Astrocyte of the cerebellum (primary cell): ENCODE measurements at regions not wholly inside any gene's neighbourhood (a gene's known extent, or its start where the extent isn't known, plus 50 kb on each side); places are given as distances from the start of the nearest gene placed in this dataset.
A peak's percentile ranks its signal among the peaks of the same experiment; 100 is the strongest.

Experiments
- DNase-seq: peaks from one replicate; pipeline ENCODE4 v3.0.0-alpha.2; 2011; ENCODE audit warnings: low read depth
- H3K4me3 ChIP-seq: 2 replicates; pipeline ENCODE4 v1.5.1; 2011; ENCODE audit warnings: mild to moderate bottlenecking, low read depth, low read length, moderate library complexity
- in situ Hi-C: cut with HindIII; loops from 2 replicates; pipeline ENCODE4 v1.10.0; 2017; ENCODE audit warnings: low sequenced_read_pairs
- TF ChIP-seq, protein P1 (sequence below): IDR thresholded peaks from 2 replicates; pipeline ENCODE4 v1.5.1; 2012; ENCODE audit warnings: low read length, low read depth, moderate library complexity, mild to moderate bottlenecking; ENCODE audit errors: missing control alignments

DNA sequence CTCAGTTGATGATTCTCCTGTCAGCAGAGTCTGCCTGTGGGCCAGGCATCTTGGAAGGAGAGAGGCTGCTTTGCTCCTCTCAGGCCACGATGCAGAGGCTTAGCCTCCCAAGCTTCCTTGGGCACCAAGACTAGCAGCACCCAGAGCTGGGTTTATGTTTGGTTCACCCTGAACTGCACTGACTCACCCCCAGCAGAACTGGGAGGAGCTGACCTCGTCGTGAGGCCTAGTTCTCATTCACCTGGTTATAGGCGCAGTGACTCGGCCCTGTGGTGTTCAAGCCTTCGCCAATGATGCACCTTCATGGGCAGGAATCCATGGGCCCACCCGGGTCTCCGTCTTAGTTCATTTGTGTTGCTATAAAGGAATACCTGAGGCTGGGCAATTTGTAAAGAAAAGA, 122.0 kb upstream of the ZNF438 start:
- in situ Hi-C loops, result no loop called here
- TF ChIP-seq, protein P1, sequence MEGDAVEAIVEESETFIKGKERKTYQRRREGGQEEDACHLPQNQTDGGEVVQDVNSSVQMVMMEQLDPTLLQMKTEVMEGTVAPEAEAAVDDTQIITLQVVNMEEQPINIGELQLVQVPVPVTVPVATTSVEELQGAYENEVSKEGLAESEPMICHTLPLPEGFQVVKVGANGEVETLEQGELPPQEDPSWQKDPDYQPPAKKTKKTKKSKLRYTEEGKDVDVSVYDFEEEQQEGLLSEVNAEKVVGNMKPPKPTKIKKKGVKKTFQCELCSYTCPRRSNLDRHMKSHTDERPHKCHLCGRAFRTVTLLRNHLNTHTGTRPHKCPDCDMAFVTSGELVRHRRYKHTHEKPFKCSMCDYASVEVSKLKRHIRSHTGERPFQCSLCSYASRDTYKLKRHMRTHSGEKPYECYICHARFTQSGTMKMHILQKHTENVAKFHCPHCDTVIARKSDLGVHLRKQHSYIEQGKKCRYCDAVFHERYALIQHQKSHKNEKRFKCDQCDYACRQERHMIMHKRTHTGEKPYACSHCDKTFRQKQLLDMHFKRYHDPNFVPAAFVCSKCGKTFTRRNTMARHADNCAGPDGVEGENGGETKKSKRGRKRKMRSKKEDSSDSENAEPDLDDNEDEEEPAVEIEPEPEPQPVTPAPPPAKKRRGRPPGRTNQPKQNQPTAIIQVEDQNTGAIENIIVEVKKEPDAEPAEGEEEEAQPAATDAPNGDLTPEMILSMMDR, result no peak
- no peak for DNase-seq
- no peak overlapping the region for H3K4me3 ChIP-seq

DNA sequence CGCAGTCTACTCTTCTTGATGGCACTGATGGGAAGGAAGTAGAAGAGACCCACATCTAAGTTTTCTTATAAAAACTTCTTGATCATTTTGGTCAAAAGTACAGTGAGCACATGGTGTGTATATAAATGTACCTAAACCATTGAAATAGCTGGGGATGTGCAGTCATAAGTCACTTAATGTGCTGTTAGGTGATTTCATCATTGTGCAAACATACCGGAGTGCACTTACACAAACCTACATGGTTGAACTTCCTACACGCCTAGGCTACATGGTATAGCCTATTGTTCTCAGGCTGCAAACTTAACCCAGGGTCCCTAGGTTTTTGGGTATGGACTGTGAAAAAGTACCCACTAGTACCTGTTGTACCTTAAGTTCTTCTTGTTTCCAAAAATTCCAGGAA, 123.3 kb upstream of the ZNF438 start:
- TF ChIP-seq, protein P1, result no peak
- in situ Hi-C loops, result no loop called here

DNA sequence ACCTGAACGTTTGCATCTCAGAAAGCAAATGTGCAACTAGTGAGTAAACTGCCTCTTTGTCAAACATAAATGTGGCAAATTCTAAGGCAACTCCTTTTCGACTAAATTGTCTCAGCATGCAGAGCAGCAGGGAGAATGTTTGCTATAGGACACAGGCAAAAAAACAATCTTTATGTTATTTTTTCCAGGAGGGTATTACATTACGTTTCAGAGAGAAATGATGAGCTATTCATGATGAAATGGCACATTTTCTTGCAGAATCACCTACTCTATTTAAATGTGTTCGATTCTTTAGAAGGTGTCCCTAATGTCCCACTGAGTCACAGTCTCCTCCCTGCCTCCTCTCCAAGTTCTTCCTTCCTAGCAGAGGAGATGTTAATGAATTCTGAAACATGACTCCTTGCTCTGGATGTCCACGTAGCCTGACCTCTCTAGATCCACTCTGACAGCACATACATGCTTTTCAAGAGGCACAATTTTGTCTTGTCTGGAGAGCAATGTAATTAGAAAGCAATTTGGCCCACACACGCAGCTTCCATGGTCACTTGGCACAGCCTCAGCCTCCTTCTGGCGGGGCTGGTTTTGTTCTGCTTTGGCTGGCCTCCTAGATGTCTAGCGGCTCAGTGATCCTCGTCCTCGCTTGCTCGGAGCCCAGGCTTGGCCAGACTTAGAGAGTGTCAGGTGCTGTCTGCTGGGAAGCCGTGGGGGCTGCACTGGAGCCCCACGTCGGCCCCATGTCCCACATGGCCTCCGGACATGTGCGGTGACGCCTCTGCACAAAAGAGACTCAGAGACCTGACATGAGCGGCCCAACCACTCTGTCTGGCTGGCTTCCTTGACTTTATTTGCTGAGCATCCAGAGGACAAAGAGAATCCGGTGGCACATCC, 125.7 kb upstream of the ZNF438 start:
- no peak overlapping the region for H3K4me3 ChIP-seq

More for the DNA sequence above, 123.3 kb upstream of the ZNF438 start:
- no peak for DNase-seq
- H3K4me3 ChIP-seq, result no peak overlapping the region

DNA sequence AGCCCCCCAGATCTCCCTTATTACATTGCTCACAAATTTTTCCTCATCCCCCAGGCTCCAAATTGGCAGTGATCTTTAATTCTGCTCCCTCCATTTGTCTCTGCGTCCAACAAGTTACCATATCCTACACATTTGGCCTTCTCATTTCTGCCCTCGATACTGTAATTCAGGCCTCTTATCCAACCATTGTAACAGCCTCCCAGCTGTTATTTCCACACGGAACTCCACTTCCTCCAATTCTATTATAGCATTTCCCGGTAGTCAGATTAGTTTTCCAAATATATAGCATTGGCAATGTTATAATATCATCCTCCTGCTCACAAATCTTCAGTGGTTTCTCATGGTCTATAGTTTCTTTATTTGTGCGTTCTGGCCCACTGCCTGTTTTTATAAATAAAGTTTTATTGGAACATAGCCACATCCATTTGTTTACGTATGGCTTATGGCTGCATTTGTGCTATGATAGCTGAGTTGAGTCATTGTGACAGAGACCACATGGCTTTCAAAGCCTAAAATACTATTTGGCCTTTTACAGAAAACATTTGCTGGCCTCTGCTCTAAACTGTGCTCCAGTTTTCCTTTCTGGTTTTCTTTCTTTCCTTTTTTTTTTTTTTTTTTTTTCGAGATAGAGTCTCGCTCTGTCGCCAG, 126.5 kb upstream of the ZNF438 start:
- H3K4me3 ChIP-seq, result no peak overlapping the region
- no peak for DNase-seq
- TF ChIP-seq, protein P1, result no peak
- in situ Hi-C loops, result no loop called here

More for the DNA sequence above, 125.7 kb upstream of the ZNF438 start:
- TF ChIP-seq, protein P1, result no peak
- peak; percentile 72 for DNase-seq
- in situ Hi-C loops, result no loop called here

DNA sequence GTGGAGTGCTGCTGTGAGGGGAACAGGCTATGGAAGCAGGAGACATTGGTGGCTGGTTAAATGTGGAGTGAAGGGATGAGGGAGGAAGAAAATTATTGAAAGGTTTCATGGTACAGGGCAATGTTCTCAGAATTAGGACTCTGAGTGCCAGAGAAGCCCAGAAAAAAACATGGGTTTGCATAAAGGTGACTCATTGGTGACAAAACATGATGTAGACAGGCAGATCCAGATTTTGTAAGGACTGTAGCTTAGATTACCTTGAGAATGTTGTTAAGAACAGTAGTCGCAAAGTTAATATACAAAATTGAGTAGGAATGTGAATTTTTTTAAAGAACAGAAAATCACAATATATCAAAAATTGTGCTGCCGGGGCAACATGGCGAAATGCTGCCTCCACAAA, 134.9 kb upstream of the ZNF438 start:
- H3K4me3 ChIP-seq, result no peak overlapping the region
- in situ Hi-C loops, result no loop called here
- no peak for DNase-seq
- TF ChIP-seq, protein P1, result no peak

DNA sequence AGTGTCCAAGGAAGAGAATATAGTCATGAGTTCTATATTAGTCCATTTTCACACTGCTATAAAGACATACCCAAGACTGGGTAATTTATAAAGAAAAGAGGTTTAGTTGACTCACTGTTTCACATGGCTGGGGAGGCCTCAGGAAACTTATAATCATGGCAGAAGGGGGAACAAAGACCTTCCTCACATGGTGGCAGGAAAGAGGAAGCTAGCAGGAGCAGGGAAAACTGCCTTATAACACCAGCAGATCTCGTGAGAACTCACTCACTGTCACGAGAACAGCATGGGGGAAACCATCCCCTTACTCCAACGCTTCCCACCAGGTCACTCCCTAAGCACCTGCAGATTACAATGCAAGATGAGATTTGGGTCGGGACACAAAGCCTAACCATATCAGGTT, 139.0 kb upstream of the ZNF438 start:
- TF ChIP-seq, protein P1, result no peak

More for the DNA sequence above, 139.0 kb upstream of the ZNF438 start:
- DNase-seq, result no peak
- H3K4me3 ChIP-seq, result no peak overlapping the region
- in situ Hi-C loops, result loop anchor here (5.0 kb wide), 2 partner anchors 37 to 107 kb away; no protein-coding TSS in a partner anchor
